ENCODE measurements at regions not wholly inside any gene's neighbourhood (a gene's known extent, or its start where the extent isn't known, plus 50 kb on each side); places are given as distances from the start of the nearest gene placed in this dataset.

- TF ChIP-seq CTCF (IDR thresholded peaks at IDR 0.05; ENCODE audit: low read depth, low read length) = no peak
- DNase-seq (ENCODE audit: extremely low read depth, low read depth) = no peak
These were observed 1545.3 kb upstream of the C9orf72 start for GRCh38 chr9:29118555-29118954.

- TF ChIP-seq CTCF (IDR thresholded peaks at IDR 0.05; ENCODE audit: low read depth, low read length) = no peak
- no peak for DNase-seq (ENCODE audit: extremely low read depth, low read depth)
These were observed 1553.5 kb upstream of the C9orf72 start for GRCh38 chr9:29126783-29127182.

- no peak for TF ChIP-seq CTCF (IDR thresholded peaks at IDR 0.05; ENCODE audit: low read depth, low read length)
- no peak for DNase-seq (ENCODE audit: extremely low read depth, low read depth)
These were observed 1556.5 kb upstream of the C9orf72 start for GRCh38 chr9:29129763-29130162.

- DNase-seq (ENCODE audit: extremely low read depth, low read depth) = no peak
- TF ChIP-seq CTCF (IDR thresholded peaks at IDR 0.05; ENCODE audit: low read depth, low read length) = no peak
These were observed 1571.2 kb upstream of the C9orf72 start for GRCh38 chr9:29144476-29144875.

GRCh38 chr9:29150606-29151005, 1577.3 kb upstream of the C9orf72 start:
- DNase-seq (ENCODE audit: extremely low read depth, low read depth) = no peak
- no peak for TF ChIP-seq CTCF (IDR thresholded peaks at IDR 0.05; ENCODE audit: low read depth, low read length)

- no peak for TF ChIP-seq CTCF (IDR thresholded peaks at IDR 0.05; ENCODE audit: low read depth, low read length)
- DNase-seq (ENCODE audit: extremely low read depth, low read depth) = no peak
These were observed 1587.6 kb upstream of the C9orf72 start for GRCh38 chr9:29160763-29161353.

GRCh38 chr9:29174136-29174535, 1600.9 kb upstream of the C9orf72 start:
- no peak for DNase-seq (ENCODE audit: extremely low read depth, low read depth)
- TF ChIP-seq CTCF (IDR thresholded peaks at IDR 0.05; ENCODE audit: low read depth, low read length) = no peak

Data from AG09319 (cell line).